ENCODE measurements at regions not wholly inside any gene's neighbourhood (a gene's known extent, or its start where the extent isn't known, plus 50 kb on each side); places are given as distances from the start of the nearest gene placed in this dataset.

DNA sequence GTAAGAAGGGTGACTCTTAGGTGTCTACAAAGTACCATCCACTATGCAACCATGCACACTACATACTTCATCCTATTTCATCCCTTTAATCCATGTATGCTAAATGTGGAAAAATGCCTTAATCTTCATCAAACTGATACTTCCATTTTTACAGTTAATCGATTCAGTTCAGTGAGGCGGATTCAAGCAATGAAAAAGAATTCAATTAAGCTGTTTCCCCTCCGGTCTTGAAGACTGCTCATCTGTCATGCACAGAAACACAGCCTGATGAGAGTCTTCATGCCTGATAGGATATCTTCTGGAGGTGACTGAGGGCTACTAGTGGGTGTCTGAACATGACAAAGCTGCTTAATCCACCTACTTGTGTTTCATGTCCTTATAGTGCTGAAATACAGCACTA, 270.6 kb upstream of the ALCAM start:
- Histone ChIP-seq H3K36me3 (replicated peaks in 1 of 2) (no peaks in the 10 kb centered on the region), H3K27me3 (no peaks in the 10 kb centered on the region), H3K9me3 (replicated peaks in 1 of 3) (no peaks in the 10 kb centered on the region), H3K4me3 (no peak overlapping the region), H3K4me1 (replicated peaks in 1 of 2) (no peaks in the 10 kb centered on the region), H3K27ac (no peak overlapping the region)
- WGBS, 4 donors = 85 to 94% (median 92%) methylated on average over 3 of the region's 3 CpGs
- DNase-seq = no peak
- intact Hi-C loops (cut with DNase I) = no loop called here
- TF ChIP-seq, protein P1, sequence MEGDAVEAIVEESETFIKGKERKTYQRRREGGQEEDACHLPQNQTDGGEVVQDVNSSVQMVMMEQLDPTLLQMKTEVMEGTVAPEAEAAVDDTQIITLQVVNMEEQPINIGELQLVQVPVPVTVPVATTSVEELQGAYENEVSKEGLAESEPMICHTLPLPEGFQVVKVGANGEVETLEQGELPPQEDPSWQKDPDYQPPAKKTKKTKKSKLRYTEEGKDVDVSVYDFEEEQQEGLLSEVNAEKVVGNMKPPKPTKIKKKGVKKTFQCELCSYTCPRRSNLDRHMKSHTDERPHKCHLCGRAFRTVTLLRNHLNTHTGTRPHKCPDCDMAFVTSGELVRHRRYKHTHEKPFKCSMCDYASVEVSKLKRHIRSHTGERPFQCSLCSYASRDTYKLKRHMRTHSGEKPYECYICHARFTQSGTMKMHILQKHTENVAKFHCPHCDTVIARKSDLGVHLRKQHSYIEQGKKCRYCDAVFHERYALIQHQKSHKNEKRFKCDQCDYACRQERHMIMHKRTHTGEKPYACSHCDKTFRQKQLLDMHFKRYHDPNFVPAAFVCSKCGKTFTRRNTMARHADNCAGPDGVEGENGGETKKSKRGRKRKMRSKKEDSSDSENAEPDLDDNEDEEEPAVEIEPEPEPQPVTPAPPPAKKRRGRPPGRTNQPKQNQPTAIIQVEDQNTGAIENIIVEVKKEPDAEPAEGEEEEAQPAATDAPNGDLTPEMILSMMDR (IDR thresholded peaks at IDR 0.05) = no peak
- no peak for TF ChIP-seq POLR2A (IDR thresholded peaks at IDR 0.05)

DNA sequence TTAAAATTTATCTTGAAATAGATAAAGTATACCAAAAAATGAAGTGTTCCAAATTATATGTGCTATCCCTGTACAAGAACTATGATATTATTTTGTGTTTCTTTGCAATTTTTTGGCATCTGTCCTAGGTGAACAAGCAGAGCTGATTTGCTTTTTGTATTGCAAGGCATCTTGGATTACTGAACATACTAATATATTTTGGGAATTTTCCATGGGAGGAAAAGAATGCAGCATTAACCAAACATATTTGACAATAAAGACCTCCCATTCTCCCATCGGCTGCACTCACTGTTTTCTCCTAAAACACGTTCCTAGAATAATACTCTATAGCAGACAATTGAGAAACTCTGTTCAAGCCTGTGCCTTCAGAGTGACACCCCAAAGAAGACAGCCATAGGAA, 265.1 kb upstream of the ALCAM start:
- Histone ChIP-seq H3K27ac (no peak overlapping the region), H3K9me3 (replicated peaks in 1 of 3) (no peaks in the 10 kb centered on the region), H3K4me3 (no peak overlapping the region), H3K4me1 (replicated peaks in 1 of 2) (no peaks in the 10 kb centered on the region), H3K27me3 (no peaks in the 10 kb centered on the region), H3K36me3 (replicated peaks in 1 of 2) (no peaks in the 10 kb centered on the region)
- TF ChIP-seq, protein P1 (IDR thresholded peaks at IDR 0.05) = no peak
- TF ChIP-seq POLR2A (IDR thresholded peaks at IDR 0.05) = no peak
- intact Hi-C loops (cut with DNase I) = no loop called here
- DNase-seq = no peak
- 69 to 76% (median 74%) methylated on average over 2 of the region's 2 CpGs for WGBS, 4 donors

DNA sequence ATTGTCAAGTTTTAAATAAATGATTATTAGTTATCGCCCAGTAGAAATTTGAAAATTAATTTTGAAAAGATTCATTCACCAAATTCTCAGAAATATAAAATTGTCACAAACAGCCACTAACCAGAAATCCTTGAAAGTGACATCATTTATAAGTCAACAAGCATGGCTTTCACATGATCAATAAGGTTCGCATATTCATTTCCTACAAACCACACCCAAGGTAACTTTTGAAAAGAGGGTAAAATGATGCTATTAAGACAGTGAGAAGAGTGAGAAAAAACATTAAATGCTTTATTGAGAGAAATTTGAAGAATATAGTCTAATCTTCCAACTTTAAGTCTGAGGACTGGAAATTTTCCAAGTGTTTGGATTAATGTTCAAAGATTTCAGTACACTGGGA, 263.6 kb upstream of the ALCAM start:
- Histone ChIP-seq H3K4me3 (no peak overlapping the region), H3K27ac (no peak overlapping the region), H3K36me3 (replicated peaks in 1 of 2) (no peaks in the 10 kb centered on the region), H3K27me3 (no peaks in the 10 kb centered on the region), H3K4me1 (replicated peaks in 1 of 2) (no peaks in the 10 kb centered on the region), H3K9me3 (replicated peaks in 1 of 3) (no peaks in the 10 kb centered on the region)
- no peak for DNase-seq
- no peak for TF ChIP-seq POLR2A (IDR thresholded peaks at IDR 0.05)
- TF ChIP-seq, protein P1 (IDR thresholded peaks at IDR 0.05) = no peak
- WGBS, 4 donors = 84 to 90% (median 87%) methylated on average over 2 of the region's 2 CpGs
- intact Hi-C loops (cut with DNase I) = no loop called here

DNA sequence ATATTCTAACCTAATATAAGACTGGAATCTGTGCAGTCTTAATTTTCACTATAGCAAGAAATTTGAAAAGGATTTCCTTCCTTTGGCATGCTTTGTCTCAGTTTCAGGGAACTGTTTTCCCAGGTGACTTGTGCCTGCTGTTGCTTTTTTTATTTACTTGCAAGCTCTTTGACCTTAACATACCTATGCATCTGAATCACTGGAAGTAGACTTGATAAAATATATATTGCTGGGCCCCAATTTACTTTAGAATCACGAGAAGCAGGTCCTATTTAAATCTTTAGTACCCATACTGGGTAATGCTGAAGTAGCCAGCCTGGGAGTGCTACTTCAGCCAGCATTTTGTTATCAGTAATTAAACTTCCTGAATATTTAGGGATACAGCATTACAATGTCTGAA, 257.9 kb upstream of the ALCAM start:
- no peak for TF ChIP-seq POLR2A (IDR thresholded peaks at IDR 0.05)
- TF ChIP-seq, protein P1 (IDR thresholded peaks at IDR 0.05) = no peak
- 20 to 41% (median 31%) methylated on average over 1 of the region's 1 CpG for whole genome bisulfite sequencing, 4 donors
- no peaks in the 10 kb centered on the region for H3K36me3 ChIP-seq (replicated peaks in 1 of 2)
- no peaks in the 10 kb centered on the region for H3K4me1 ChIP-seq (replicated peaks in 1 of 2)
- no peak overlapping the region for H3K27ac ChIP-seq
- intact Hi-C loops (cut with DNase I) = no loop called here
- no peak for DNase-seq
- no peaks in the 10 kb centered on the region for H3K9me3 ChIP-seq (replicated peaks in 1 of 3)
- H3K27me3 ChIP-seq = no peaks in the 10 kb centered on the region
- no peak overlapping the region for H3K4me3 ChIP-seq
